Activated CD8-positive, alpha-beta memory T cell treated with anti-CD3 and anti-CD28 coated beads, Interleukin-2, amount 50 U/mL, for 1 hour (primary cell): ENCODE measurements at regions not wholly inside any gene's neighbourhood (a gene's known extent, or its start where the extent isn't known, plus 50 kb on each side); places are given as distances from the start of the nearest gene placed in this dataset.

ENCODE experiments used
- DNase-seq: peaks from one replicate; pipeline ENCODE4 v3.0.0-alpha.2; 2020; ENCODE audit errors: extremely low read depth

- DNase-seq: no peak
Measured at GRCh38 chr10:78186572-78186971, 152.9 kb downstream of the RPS24 start.

GRCh38 chr10:78187371-78187770 is 153.7 kb downstream of the RPS24 start:
- DNase-seq: no peak

GRCh38 chr10:78188446-78188845 is 154.8 kb downstream of the RPS24 start:
- DNase-seq: no peak

GRCh38 chr10:78190051-78190825 is 156.6 kb downstream of the RPS24 start:
- DNase-seq: no peak

- no peak for DNase-seq
Measured at GRCh38 chr10:78191301-78191700, 157.6 kb downstream of the RPS24 start.

GRCh38 chr10:78193189-78193588 is 159.5 kb downstream of the RPS24 start:
- no peak for DNase-seq

- DNase-seq: no peak
Measured at GRCh38 chr10:78194050-78194449, 160.4 kb downstream of the RPS24 start.

GRCh38 chr10:78194539-78195402 is 161.1 kb downstream of the RPS24 start:
- DNase-seq: no peak

- DNase-seq: no peak
Measured at GRCh38 chr10:78196396-78196795, 162.7 kb downstream of the RPS24 start.

- DNase-seq: no peak
Measured at GRCh38 chr10:78196964-78197363, 163.3 kb downstream of the RPS24 start.

GRCh38 chr10:78197628-78198272 is 164.1 kb downstream of the RPS24 start:
- no peak for DNase-seq

GRCh38 chr10:78199005-78199725 is 165.5 kb downstream of the RPS24 start:
- DNase-seq: no peak

- DNase-seq: no peak
Measured at GRCh38 chr10:78199759-78200158, 166.1 kb downstream of the RPS24 start.

- DNase-seq: no peak
Measured at GRCh38 chr10:78200686-78201085, 167.0 kb downstream of the RPS24 start.

GRCh38 chr10:78202386-78202785 is 168.7 kb downstream of the RPS24 start:
- DNase-seq: no peak

GRCh38 chr10:78203915-78204818 is 170.5 kb downstream of the RPS24 start:
- DNase-seq: no peak

- no peak for DNase-seq
Measured at GRCh38 chr10:78205457-78206016, 171.9 kb downstream of the RPS24 start.

GRCh38 chr10:78207216-78207615 is 173.6 kb downstream of the RPS24 start:
- no peak for DNase-seq

GRCh38 chr10:78207776-78208175 is 174.1 kb downstream of the RPS24 start:
- no peak for DNase-seq

GRCh38 chr10:78209970-78210369 is 176.3 kb downstream of the RPS24 start:
- no peak for DNase-seq
